ENCODE measurements at regions not wholly inside any gene's neighbourhood (a gene's known extent, or its start where the extent isn't known, plus 50 kb on each side); places are given as distances from the start of the nearest gene placed in this dataset.

DNA sequence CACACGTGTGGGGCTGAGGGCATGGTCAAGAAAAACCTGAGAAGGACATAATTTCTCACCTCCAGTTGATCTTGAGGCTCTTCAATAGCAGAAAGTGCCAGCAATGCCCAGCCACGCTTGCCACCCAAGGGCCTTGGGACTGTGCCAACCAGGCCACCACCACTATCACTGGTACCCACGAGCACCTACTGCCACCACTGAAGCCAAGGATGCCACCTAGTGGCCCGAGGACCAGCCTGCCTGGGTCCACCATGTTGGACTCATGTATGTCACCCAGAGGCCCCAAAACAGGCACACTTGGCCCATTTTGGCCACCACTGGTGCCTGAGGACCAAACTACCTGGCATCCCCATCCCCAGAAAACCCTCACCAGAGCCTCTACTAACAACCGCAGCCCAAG, 191.8 kb downstream of the ADAM29 start:
- Histone ChIP-seq H3K4me1 (ENCODE audit: control insufficient read depth in 1 of 2, low read depth in 2 of 2) (no peaks in the 10 kb centered on the region), H3K36me3 (no peaks in the 10 kb centered on the region), H3K9me3 (peaks cover 10% of the 10 kb centered on the region), H3K27ac (no peak overlapping the region), H3K27me3 (replicated peaks; ENCODE audit: insufficient read depth) (no peaks in the 10 kb centered on the region), H3K4me3 (no peak overlapping the region)
- DNase-seq (ENCODE audit: low spot score) (no peak), ATAC-seq (ENCODE audit: insufficient number of reproducible peaks, low FRiP score, low read depth) (no peak)
- TF ChIP-seq CTCF (IDR thresholded peaks at IDR 0.05), result no peak

- ATAC-seq (ENCODE audit: insufficient number of reproducible peaks, low FRiP score, low read depth), result no peak
- no peak for DNase-seq (ENCODE audit: low spot score)
- peaks cover 10% of the 10 kb centered on the region for H3K9me3 ChIP-seq
- no peaks in the 10 kb centered on the region for H3K27me3 ChIP-seq (replicated peaks; ENCODE audit: insufficient read depth)
- no peaks in the 10 kb centered on the region for H3K4me1 ChIP-seq (ENCODE audit: control insufficient read depth in 1 of 2, low read depth in 2 of 2)
- no peak overlapping the region for H3K27ac ChIP-seq
- TF ChIP-seq CTCF (IDR thresholded peaks at IDR 0.05), result no peak
- no peak overlapping the region for H3K4me3 ChIP-seq
- H3K36me3 ChIP-seq, result no peaks in the 10 kb centered on the region
These were observed 207.4 kb downstream of the ADAM29 start for GRCh38 chr4:175125410-175126068.

DNA sequence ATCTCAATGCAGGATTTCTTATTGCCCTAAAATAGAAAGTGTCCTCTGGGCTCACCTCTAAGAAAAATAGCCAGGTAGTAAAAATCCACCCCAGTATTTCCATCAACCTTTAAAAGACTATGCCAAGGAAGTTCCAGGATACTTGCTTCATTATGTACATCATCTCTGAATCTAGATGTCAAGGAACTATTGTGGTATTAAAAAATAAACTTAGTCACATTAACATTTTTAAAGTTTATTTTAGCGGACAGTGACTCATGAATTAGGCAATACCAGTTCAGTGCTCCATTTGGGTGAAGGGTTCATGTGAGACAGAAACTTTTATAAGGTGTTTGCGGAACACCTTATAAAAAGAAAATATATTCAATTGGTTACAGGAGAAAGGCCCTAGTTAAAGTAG, 209.2 kb downstream of the ADAM29 start:
- H3K36me3 ChIP-seq, result no peaks in the 10 kb centered on the region
- no peak overlapping the region for H3K27ac ChIP-seq
- no peak for TF ChIP-seq CTCF (IDR thresholded peaks at IDR 0.05)
- no peak for DNase-seq (ENCODE audit: low spot score)
- ATAC-seq (ENCODE audit: insufficient number of reproducible peaks, low FRiP score, low read depth), result no peak
- H3K4me1 ChIP-seq (ENCODE audit: control insufficient read depth in 1 of 2, low read depth in 2 of 2), result no peaks in the 10 kb centered on the region
- H3K4me3 ChIP-seq, result no peak overlapping the region
- no peaks in the 10 kb centered on the region for H3K9me3 ChIP-seq
- H3K27me3 ChIP-seq (replicated peaks; ENCODE audit: insufficient read depth), result no peaks in the 10 kb centered on the region

DNA sequence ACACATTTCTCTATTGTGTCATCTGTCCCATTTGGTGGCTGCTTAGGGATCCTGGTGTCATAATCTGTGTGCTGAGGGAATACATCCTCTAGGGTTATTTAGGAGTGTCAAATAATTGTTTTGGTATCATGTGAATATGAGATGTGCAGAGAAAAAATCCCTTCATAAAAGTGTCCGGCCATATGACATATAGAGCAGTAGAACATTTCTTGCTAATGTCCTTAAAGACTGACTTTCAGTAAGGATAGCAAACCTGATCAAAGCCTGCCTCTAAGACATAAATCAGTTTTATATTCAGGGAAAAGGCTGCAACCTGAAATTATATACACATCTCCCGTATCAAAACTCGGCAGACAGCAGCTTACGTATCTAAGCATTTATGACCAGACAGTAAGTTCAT, 211.6 kb downstream of the ADAM29 start:
- no peak overlapping the region for H3K4me3 ChIP-seq
- ATAC-seq (ENCODE audit: insufficient number of reproducible peaks, low FRiP score, low read depth), result no peak
- no peak for TF ChIP-seq CTCF (IDR thresholded peaks at IDR 0.05)

GRCh38 chr4:175139205-175139604, 221.0 kb downstream of the ADAM29 start:
- no peaks in the 10 kb centered on the region for H3K9me3 ChIP-seq

More for the DNA sequence above, 211.6 kb downstream of the ADAM29 start:
- Histone ChIP-seq H3K9me3 (no peaks in the 10 kb centered on the region), H3K27me3 (replicated peaks; ENCODE audit: insufficient read depth) (no peaks in the 10 kb centered on the region), H3K4me1 (ENCODE audit: control insufficient read depth in 1 of 2, low read depth in 2 of 2) (no peaks in the 10 kb centered on the region), H3K36me3 (no peaks in the 10 kb centered on the region), H3K27ac (no peak overlapping the region)
- no peak for DNase-seq (ENCODE audit: low spot score)

More at GRCh38 chr4:175139205-175139604, 221.0 kb downstream of the ADAM29 start:
- no peak for ATAC-seq (ENCODE audit: insufficient number of reproducible peaks, low FRiP score, low read depth)
- no peak for TF ChIP-seq CTCF (IDR thresholded peaks at IDR 0.05)
- Histone ChIP-seq H3K4me3 (no peak overlapping the region), H3K4me1 (ENCODE audit: control insufficient read depth in 1 of 2, low read depth in 2 of 2) (no peaks in the 10 kb centered on the region), H3K27me3 (replicated peaks; ENCODE audit: insufficient read depth) (no peaks in the 10 kb centered on the region), H3K36me3 (no peaks in the 10 kb centered on the region), H3K27ac (no peak overlapping the region)
- no peak for DNase-seq (ENCODE audit: low spot score)
